H1 (cell line): ENCODE measurements at regions not wholly inside any gene's neighbourhood (a gene's known extent, or its start where the extent isn't known, plus 50 kb on each side); places are given as distances from the start of the nearest gene placed in this dataset.
A peak's percentile ranks its signal among the peaks of the same experiment; 100 is the strongest.

Experiments used
- CTCF ChIA-PET: fragments of 300-600 bp; sonication (Branson Sonifier 250); formaldehyde crosslinking; loops from one replicate; lab custom pipeline; 2021; ENCODE audit not compliant: partially characterized antibody; lab: Charles Lee
- POLR2A ChIA-PET: fragments of 300-600 bp; sonication (Branson Sonifier 250); formaldehyde crosslinking; loops from one replicate; lab custom pipeline; 2021; ENCODE audit warnings: inconsistent platforms; ENCODE audit not compliant: partially characterized antibody; lab: Charles Lee
- DNase-seq, 2 experiments: peaks; one replicate each; pipeline versions ENCODE4 v3.0.0 to v3.0.0-alpha.2; 2010 to 2022; ENCODE audit warnings: low spot score in 2 of 2, low read depth in 1 of 2, mixed read lengths in 1 of 2
- FAIRE-seq: peaks from 2 replicates; lab custom pipeline; 2011; peaks lifted over from hg19 to GRCh38; lab: Jason Lieb, UNC
- H2AFZ ChIP-seq: 2 replicates; pipeline ENCODE4 v1.8.1; 2012; ENCODE audit warnings: low read length, inconsistent platforms
- H2AK5ac ChIP-seq: 2 replicates; pipeline ENCODE4 v1.6.1; 2013; ENCODE audit warnings: low read depth, low read length
- H2BK120ac ChIP-seq: replicated peaks from 2 replicates; pipeline ENCODE3; 2013; ENCODE audit warnings: low read depth, low read length, inconsistent platforms
- H2BK12ac ChIP-seq: 2 replicates; pipeline ENCODE4 v1.6.1; 2013; ENCODE audit warnings: low read depth, low read length
- H2BK15ac ChIP-seq: 2 replicates; pipeline ENCODE4 v1.6.1; 2013; ENCODE audit warnings: low read length
- H2BK20ac ChIP-seq: 2 replicates; pipeline ENCODE4 v1.6.1; 2013; ENCODE audit warnings: low read length
- H2BK5ac ChIP-seq: 2 replicates; pipeline ENCODE4 v1.6.1; 2013; ENCODE audit warnings: low read depth, low read length
- H3K14ac ChIP-seq: 2 replicates; pipeline ENCODE4 v1.6.1; 2013; ENCODE audit warnings: inconsistent platforms; ENCODE audit not compliant: insufficient read length
- H3K18ac ChIP-seq: 2 replicates; pipeline ENCODE4 v1.6.1; 2013; ENCODE audit warnings: low read length; ENCODE audit errors: extremely low read depth
- H3K23ac ChIP-seq: 2 replicates; pipeline ENCODE4 v1.6.1; 2013; ENCODE audit warnings: inconsistent platforms; ENCODE audit not compliant: insufficient read length
- H3K23me2 ChIP-seq: 2 replicates; pipeline ENCODE4 v1.6.1; 2013; ENCODE audit warnings: low read depth, low read length
- H3K27ac ChIP-seq: 2 replicates; pipeline ENCODE4 v1.6.1; 2011; ENCODE audit warnings: low read depth, low read length, inconsistent platforms
- H3K27me3 ChIP-seq, 4 experiments: replicated peaks in 1 of 4; 1 replicate in 1 of 4; 2 replicates in 3 of 4; pipeline versions ENCODE4 v1.6.1 to v1.8.1; 2011 to 2013; ENCODE audit warnings: low read length in 3 of 4, mild to moderate bottlenecking in 3 of 4, inconsistent platforms in 2 of 4, mixed read lengths in 2 of 4, moderate library complexity in 1 of 4; ENCODE audit not compliant: control insufficient read depth in 3 of 4, insufficient read depth in 3 of 4; ENCODE audit errors: extremely low read depth in 1 of 4
- H3K36me3 ChIP-seq, 4 experiments: 2 replicates each; pipeline versions ENCODE4 v1.6.1 to v1.8.1; 2011 to 2013; ENCODE audit warnings: mild to moderate bottlenecking in 4 of 4, low read length in 3 of 4, moderate library complexity in 2 of 4, control low read depth in 1 of 4, inconsistent platforms in 1 of 4; ENCODE audit not compliant: insufficient read depth in 4 of 4, control insufficient read depth in 2 of 4
- H3K4ac ChIP-seq: replicated peaks from 2 replicates; pipeline ENCODE3; 2013; ENCODE audit warnings: low read length, low read depth, mixed read lengths, inconsistent platforms; ENCODE audit not compliant: insufficient read length
- H3K4me1 ChIP-seq, 4 experiments: replicated peaks in 1 of 4; 1 replicate in 1 of 4; 2 replicates in 3 of 4; pipeline versions ENCODE4 v1.6.1 to v1.8.1; 2011 to 2013; ENCODE audit warnings: low read length in 3 of 4, inconsistent platforms in 2 of 4, mixed read lengths in 1 of 4; ENCODE audit not compliant: insufficient read depth in 4 of 4, control insufficient read depth in 3 of 4
- H3K4me2 ChIP-seq, 2 experiments: 2 replicates each; pipeline versions ENCODE4 v1.6.1 to v1.8.1; 2011 to 2013; ENCODE audit warnings: low read depth in 2 of 2, low read length in 2 of 2, control low read depth in 1 of 2, inconsistent platforms in 1 of 2, mild to moderate bottlenecking in 1 of 2; ENCODE audit not compliant: insufficient read depth in 1 of 2
- H3K4me3 ChIP-seq, 4 experiments: fragments of 200-600, 300-600 bp in 1 of 4; sonication (generic), shearing (Covaris generic), sonication (Bioruptor Twin) in 1 of 4; 2 replicates each; pipeline versions ENCODE4 v1.5.1 to v1.8.1; 2011 to 2016; ENCODE audit warnings: low read length in 4 of 4, low read depth in 3 of 4, control low read depth in 2 of 4, inconsistent platforms in 2 of 4, mild to moderate bottlenecking in 2 of 4, mixed read lengths in 1 of 4, moderate library complexity in 1 of 4; ENCODE audit not compliant: insufficient read depth in 2 of 4; ENCODE audit errors: extremely low read depth in 1 of 4
- H3K56ac ChIP-seq: replicated peaks from 2 replicates; pipeline ENCODE3; 2013; ENCODE audit warnings: low read depth, mild to moderate bottlenecking, mixed read lengths, low read length, inconsistent platforms; ENCODE audit not compliant: insufficient read length
- H3K79me1 ChIP-seq: 2 replicates; pipeline ENCODE4 v1.6.1; 2013; ENCODE audit warnings: low read depth, low read length, control low read depth
- H3K79me2 ChIP-seq, 2 experiments: 2 replicates each; pipeline versions ENCODE4 v1.6.1 to v1.8.1; 2012 to 2013; ENCODE audit warnings: low read length in 2 of 2, mild to moderate bottlenecking in 2 of 2, inconsistent platforms in 1 of 2; ENCODE audit not compliant: insufficient read depth in 2 of 2, control insufficient read depth in 1 of 2
- H3K9ac ChIP-seq, 4 experiments: replicated peaks in 1 of 4; 1 replicate in 1 of 4; 2 replicates in 3 of 4; pipeline versions ENCODE4 v1.6.1 to v1.8.1; 2011 to 2013; ENCODE audit warnings: low read depth in 3 of 4, low read length in 3 of 4, control low read depth in 2 of 4, mild to moderate bottlenecking in 2 of 4, moderate library complexity in 2 of 4, inconsistent platforms in 1 of 4; ENCODE audit errors: extremely low read depth in 1 of 4
- H3K9me3 ChIP-seq, 2 experiments: 2 replicates each; pipeline versions ENCODE4 v1.6.1 to v1.8.1; 2012 to 2013; ENCODE audit warnings: mild to moderate bottlenecking in 2 of 2, moderate library complexity in 2 of 2, control low read depth in 1 of 2, inconsistent platforms in 1 of 2, low read depth in 1 of 2, low read length in 1 of 2, mixed read lengths in 1 of 2; ENCODE audit not compliant: insufficient read depth in 2 of 2
- H4K20me1 ChIP-seq, 2 experiments: replicated peaks in 1 of 2; 2 replicates each; pipeline versions ENCODE3 to v1.8.1; 2011 to 2013; ENCODE audit warnings: inconsistent platforms in 2 of 2, low read length in 2 of 2, mild to moderate bottlenecking in 1 of 2; ENCODE audit not compliant: insufficient read depth in 2 of 2, control insufficient read depth in 1 of 2
- H4K5ac ChIP-seq: 2 replicates; pipeline ENCODE4 v1.6.1; 2013; ENCODE audit warnings: low read length, low read depth, mixed read lengths, inconsistent platforms; ENCODE audit not compliant: insufficient read length
- H4K8ac ChIP-seq: 2 replicates; pipeline ENCODE4 v1.8.0; 2013; ENCODE audit warnings: mild to moderate bottlenecking, moderate library complexity, low read length, inconsistent platforms; ENCODE audit not compliant: insufficient read depth; ENCODE audit errors: extremely low read depth
- H4K91ac ChIP-seq: replicated peaks from 2 replicates; pipeline ENCODE3; 2013; ENCODE audit warnings: low read length, mixed read lengths, inconsistent platforms; ENCODE audit not compliant: insufficient read length
- GABPA ChIP-seq: IDR thresholded peaks from 2 replicates; pipeline ENCODE4 v1.6.1; 2011; ENCODE audit warnings: mild to moderate bottlenecking, low read length, moderate library complexity, borderline replicate concordance; ENCODE audit not compliant: insufficient read depth
- JUND ChIP-seq: IDR thresholded peaks from 2 replicates; pipeline ENCODE4 v1.6.1; 2011; ENCODE audit warnings: mild to moderate bottlenecking, improper control_type of control experiment, low read length
- KDM5A ChIP-seq: fragments of 200-600 bp; IDR thresholded peaks from 2 replicates; pipeline ENCODE4 v1.7.1; 2012; ENCODE audit warnings: mild to moderate bottlenecking, low read length, inconsistent platforms, mixed read lengths
- POLR2A ChIP-seq, 2 experiments: IDR thresholded peaks; 1 replicate in 1 of 2; 2 replicates in 1 of 2; pipeline ENCODE4 v1.6.1; 2011; ENCODE audit warnings: low read depth in 2 of 2, low read length in 2 of 2, mild to moderate bottlenecking in 2 of 2; ENCODE audit errors: control extremely low read depth in 1 of 2
- POLR2AphosphoS5 ChIP-seq: IDR thresholded peaks from 2 replicates; pipeline ENCODE4 v1.6.1; 2011; ENCODE audit warnings: low read depth, low read length
- TEAD4 ChIP-seq: IDR thresholded peaks from 2 replicates; pipeline ENCODE4 v1.6.1; 2012; ENCODE audit warnings: low read depth, low read length, inconsistent platforms, mixed read lengths
- ZNF274 ChIP-seq: IDR thresholded peaks from 2 replicates; pipeline ENCODE4 v1.7.0; 2012; ENCODE audit warnings: low read length, borderline replicate concordance; ENCODE audit errors: extremely low read depth
- WGBS, 2 experiments: shearing (Covaris generic) in 1 of 2; methylation state at CpG; one replicate each; pipeline versions ENCODE4 v1.1.6 to v1.1.7; 2013 to 2015; ENCODE audit warnings: low lambda C conversion rate in 2 of 2, mixed read lengths in 2 of 2, inconsistent platforms in 1 of 2, low coverage in 1 of 2, missing lambda C conversion rate in 1 of 2; ENCODE audit not compliant: insufficient replicate concordance in 2 of 2, insufficient coverage in 1 of 2, insufficient read length in 1 of 2; ENCODE audit errors: extremely low coverage in 1 of 2, missing lambda C conversion rate in 1 of 2; 5-methylcytosine and 5-hydroxymethylcytosine counted together

DNA sequence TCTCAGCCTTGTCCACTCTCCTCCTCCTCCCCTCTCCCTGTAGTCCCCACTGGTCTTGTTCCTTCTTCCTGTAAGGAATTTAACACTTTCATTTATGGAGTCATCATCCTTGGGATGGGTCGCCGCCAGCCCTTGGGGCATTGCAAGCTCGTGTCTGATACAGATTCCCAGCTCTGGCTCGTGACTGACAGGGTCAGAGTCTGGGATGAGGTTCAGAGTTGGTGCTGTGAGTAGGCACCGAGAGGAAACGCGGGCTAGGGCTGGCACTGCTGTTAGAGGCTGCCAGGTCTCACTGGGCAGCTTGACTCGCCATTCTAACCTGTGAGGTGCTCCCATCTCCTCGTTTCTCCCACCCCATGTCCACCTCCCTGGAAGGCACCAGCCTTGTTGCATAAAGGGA is 407.0 kb downstream of the SOX9 start:
- Histone ChIP-seq H3K4me3 (no peak overlapping the region), H2BK5ac (no peak overlapping the region), H3K9ac (no peak overlapping the region), H2AK5ac (no peak overlapping the region; the same call in 1 of the 2 replicates), H3K36me3 (no peaks in the 10 kb centered on the region), H2BK15ac (no peak overlapping the region), H3K4me2 (no peak overlapping the region), H3K4me1 (no peaks in the 10 kb centered on the region), H3K18ac (no peak overlapping the region), H4K20me1 (no peaks in the 10 kb centered on the region), H3K79me1 (no peaks in the 10 kb centered on the region), H3K79me2 (no peaks in the 10 kb centered on the region), H3K23ac (no peak overlapping the region), H4K5ac (no peak overlapping the region), H3K9me3 (no peaks in the 10 kb centered on the region), H3K56ac (no peak overlapping the region), H2BK20ac (no peak overlapping the region), H2BK12ac (0 out of 2 replicates have a peak overlapping the region, but pooled peaks have one; percentile 17), H3K27me3 (no peaks in the 10 kb centered on the region), H4K91ac (no peak overlapping the region), H4K8ac (no peak overlapping the region), H2AFZ (no peak overlapping the region), H3K14ac (no peak overlapping the region), H3K27ac (no peak overlapping the region), H2BK120ac (no peak overlapping the region), H3K23me2 (no peaks in the 10 kb centered on the region; the same call in 1 of the 2 replicates), H3K4ac (no peak overlapping the region)
- no peak for DNase-seq
- 89% methylated on average over 8 of the region's 9 CpGs; no CpG with 5 or more reads in 1 of the 2 experiments for WGBS, 2 experiments
- POLR2A ChIA-PET, result no interaction called here
- FAIRE-seq, result no peak
- CTCF ChIA-PET, result interaction anchor here (1.1 kb wide), 1 partner anchor 13 kb away, joined by 3 read pairs; no protein-coding TSS in a partner anchor
- TF ChIP-seq KDM5A, result no peak
- TF ChIP-seq ZNF274, result no peak
- no peak for TF ChIP-seq GABPA
- TF ChIP-seq JUND, result no peak
- TF ChIP-seq POLR2A (IDR thresholded peaks at IDR 0.05; ENCODE audit: control extremely low read depth in 1 of 2, low read depth in 2 of 2, low read length in 2 of 2), result no peak
- TF ChIP-seq POLR2AphosphoS5, result no peak
- TF ChIP-seq TEAD4, result no peak
